GM21619 (cell line): ENCODE measurements at regions not wholly inside any gene's neighbourhood (a gene's known extent, or its start where the extent isn't known, plus 50 kb on each side); places are given as distances from the start of the nearest gene placed in this dataset.
A peak's percentile ranks its signal among the peaks of the same experiment; 100 is the strongest.

Experiments used
- ATAC-seq: cut with Tn5 transposase; IDR thresholded peaks from one replicate; pipeline ENCODE4 v1.9.1; 2021; ENCODE audit not compliant: unreplicated experiment

GRCh38 chr6:95352064-95352795 lies 225.1 kb upstream of the MANEA start:
- no peak for ATAC-seq

DNA sequence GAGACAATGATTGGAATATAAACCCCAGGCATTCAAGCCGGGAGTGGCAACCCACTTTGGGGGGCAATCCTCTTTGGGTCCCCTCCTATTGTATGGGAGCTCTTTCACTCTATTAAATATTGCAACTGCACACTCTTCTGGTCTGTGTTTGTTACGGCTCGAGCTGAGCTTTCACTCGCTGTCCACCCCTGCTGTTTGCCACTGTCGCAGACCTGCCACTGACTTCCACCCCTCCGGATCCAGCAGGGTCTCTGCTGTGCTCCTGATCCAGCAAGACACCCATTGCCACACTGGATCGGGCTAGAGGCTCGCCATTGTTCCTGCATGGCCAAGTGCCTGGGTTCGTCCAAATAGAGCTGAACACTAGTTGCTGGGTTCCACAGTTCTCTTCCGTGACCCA lies 222.8 kb upstream of the MANEA start:
- ATAC-seq = no peak

DNA sequence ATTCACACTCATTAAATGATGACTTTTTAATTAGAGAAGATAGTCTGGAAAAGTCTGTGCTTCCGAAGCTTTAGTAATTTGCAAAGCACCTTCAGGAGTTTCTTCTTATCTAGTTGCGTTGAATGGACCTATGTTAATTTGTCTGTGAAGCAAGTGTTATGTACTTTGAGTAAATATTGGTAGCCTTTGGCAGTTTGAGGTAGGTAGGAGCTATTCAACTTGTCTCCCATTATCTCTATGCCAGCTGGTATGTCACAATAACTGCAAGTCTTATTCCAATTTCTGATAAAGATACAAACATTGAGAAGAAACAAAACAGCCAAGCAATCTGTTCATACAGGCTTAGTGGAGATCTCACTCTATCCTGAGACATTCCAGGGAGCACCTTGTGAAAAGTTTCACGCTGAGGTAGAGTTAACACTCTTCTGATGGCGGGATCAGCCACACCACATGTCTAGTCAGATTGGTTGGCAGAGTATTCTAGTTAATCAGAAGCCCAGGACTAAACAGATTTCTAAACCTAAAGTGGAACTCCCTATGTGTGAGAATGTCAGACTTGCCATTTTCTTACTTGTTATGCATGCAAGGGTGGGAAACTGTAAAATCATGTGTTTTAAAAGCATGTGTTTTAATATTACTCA lies 219.8 kb upstream of the MANEA start:
- no peak for ATAC-seq

DNA sequence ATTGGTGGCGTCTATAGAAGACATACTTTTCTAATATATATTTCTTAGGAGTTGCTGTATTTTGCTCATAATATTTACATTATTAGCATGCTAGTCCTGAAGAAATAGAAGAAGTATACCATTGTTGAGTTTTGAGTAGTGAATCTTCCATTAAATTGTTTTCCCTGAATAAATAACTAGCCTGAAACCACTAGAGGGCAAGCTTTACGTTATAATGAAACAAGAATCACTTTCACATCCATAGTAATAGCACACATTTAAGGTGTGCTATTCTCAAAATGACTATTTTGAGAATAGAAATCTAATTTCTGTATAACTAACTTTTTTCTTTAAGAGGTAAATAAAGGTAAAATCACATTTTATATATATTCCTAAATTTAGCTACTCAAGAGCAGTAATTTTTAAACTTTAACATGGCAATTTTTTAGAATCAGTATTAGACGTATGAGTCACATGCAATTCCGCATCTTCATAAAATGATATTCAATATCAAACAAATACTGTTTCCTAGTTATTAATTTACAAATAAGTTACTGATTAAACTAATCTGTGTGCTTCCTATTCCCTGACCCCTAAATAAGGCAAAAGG lies 213.2 kb upstream of the MANEA start:
- ATAC-seq = peak; percentile 85

- ATAC-seq = no peak
These were observed 211.9 kb upstream of the MANEA start for GRCh38 chr6:95365454-95365853.

GRCh38 chr6:95366414-95366813 lies 210.9 kb upstream of the MANEA start:
- ATAC-seq = no peak

- no peak for ATAC-seq
These were observed 193.5 kb upstream of the MANEA start for GRCh38 chr6:95383878-95384277.

DNA sequence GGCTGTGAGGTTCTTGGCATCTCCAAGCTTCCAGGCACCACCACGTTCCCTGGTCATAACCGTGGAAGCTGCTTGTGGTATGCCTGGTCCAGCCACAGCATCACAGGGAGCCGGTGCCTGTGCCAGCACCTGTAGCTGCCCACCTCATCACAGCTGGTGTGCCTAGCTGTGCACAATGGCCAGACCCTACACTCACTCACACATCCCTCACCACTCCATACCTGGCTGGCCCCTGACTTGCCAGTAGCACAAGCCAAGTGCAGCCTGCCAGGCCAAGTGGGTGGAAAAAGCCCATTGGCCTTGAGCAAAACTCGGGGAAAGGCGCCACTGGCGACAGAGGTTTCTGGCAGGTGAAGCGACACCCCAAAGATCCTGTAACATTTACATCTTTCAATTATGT lies 192.3 kb upstream of the MANEA start:
- no peak for ATAC-seq

GRCh38 chr6:95387845-95388244 lies 189.5 kb upstream of the MANEA start:
- no peak for ATAC-seq

DNA sequence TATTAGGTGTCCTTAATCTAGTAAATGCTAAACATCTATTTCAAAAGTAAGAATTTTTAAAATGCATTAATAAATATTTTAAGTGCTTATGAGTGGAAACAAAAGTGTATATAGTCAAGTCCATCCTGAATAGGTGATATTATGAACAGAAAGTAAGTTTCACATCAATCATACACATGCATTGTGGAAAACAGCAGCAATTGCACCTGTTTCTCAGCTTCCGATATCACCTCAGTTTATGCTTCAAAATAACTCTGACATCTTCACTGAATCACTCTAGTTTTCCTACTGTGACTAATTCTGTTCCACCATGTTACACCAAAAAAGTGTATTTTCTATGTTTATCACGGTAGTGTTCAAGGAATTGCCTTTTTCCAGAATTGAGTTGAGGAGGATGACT lies 172.6 kb upstream of the MANEA start:
- ATAC-seq = no peak

DNA sequence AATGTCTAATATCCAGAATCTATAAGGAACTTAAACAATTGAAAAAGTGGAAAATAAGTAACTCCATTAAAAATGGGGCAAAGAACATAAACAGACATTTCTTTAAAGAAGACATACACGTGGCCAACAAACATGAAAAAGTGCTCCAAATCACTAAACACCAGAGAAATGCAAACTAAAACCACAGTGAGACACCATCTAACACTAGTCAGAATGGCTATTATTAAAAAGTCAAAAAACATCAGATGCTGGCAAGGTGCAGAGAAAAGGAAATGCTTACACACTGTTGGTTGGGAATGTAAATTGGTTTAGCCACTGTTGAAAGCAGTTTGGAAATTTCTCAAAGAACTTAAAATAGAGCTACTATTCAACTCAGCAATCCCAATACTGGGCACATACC lies 169.2 kb upstream of the MANEA start:
- ATAC-seq = no peak

- ATAC-seq = no peak
These were observed 167.2 kb upstream of the MANEA start for GRCh38 chr6:95410168-95410567.

- ATAC-seq = no peak
These were observed 163.5 kb upstream of the MANEA start for GRCh38 chr6:95413789-95414188.

DNA sequence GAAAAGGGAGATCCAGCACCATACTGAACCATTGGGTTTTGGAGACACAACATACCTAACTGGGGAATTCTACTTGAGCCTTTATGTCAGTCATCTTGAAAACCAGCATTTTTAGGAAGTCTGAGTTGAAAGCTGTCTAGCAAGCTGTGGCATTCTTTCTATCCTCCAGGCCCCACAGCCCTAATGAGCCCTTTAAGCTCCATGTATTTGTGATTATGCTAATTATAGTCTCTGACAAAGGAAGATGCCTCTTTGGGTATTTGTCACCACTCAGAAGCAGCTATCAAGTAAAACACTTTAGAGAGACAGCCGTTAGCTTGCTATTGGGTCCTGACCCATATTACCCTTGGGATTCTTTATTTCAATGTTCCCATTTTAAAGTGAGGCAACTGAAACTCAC lies 159.5 kb upstream of the MANEA start:
- no peak for ATAC-seq

DNA sequence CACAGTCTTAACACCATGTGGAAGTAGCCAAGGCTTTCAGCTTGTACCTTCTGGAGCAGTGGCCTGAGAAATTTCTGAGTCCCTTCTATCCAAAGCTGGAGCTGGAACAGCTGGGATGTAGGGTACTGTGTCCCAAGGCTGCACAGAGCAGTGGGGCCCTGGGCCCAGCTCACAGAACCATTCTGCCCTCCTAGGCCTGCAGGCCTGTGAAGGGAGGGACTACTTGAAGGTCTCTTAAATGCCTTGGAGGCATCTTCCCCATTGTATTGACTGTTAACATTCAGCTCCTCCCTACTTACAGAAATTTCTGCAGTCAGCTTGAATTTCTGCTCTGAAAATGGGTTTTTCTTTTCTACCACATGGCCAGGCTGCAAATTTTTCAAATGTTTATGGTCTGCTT lies 156.5 kb upstream of the MANEA start:
- no peak for ATAC-seq

DNA sequence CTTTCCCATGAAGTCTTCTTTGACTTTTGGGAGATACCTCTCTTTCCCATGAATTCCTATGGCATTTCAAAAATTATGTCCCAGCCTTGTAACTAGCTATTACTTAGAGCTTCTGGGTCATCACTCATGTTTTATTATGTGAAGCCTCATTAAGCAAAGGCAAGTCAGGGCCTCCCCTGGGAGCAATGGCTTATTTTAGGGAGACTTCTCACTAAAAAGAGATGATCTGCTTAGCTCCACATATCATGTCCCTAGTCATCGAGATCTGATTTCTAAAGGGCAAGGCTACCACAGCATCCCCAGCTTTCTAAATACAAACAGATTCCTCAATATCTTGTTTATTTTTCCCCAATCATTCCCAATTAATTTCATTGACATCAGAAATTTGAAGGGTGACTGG lies 154.0 kb upstream of the MANEA start:
- ATAC-seq = no peak

DNA sequence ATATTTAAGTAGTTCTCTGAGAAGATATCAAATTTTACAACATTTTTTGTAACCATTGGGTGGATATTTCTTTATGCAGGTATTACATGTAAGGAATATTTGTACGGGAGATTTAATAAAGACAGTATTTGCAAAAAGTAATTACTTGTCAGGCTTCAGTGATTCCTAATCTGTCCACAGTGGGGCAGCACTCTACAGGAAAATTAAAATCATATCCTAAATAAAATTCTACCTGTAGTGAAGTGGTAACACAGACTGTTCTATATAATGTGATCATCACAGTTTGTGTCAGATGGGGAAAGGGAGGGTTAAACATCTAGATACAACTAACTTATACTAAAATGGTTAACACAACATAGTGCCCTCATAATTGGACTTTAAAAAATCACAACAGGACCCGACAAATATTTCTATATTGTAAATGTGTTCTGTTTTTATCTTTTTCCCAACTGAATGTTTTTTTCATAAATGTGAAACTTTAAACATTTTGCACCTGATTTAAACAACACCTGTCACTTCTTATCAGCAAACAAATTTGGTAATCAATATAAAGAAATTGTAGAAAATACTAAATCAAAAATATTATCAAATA lies 145.6 kb upstream of the MANEA start:
- ATAC-seq = no peak

- no peak for ATAC-seq
These were observed 137.6 kb upstream of the MANEA start for GRCh38 chr6:95439741-95440140.

DNA sequence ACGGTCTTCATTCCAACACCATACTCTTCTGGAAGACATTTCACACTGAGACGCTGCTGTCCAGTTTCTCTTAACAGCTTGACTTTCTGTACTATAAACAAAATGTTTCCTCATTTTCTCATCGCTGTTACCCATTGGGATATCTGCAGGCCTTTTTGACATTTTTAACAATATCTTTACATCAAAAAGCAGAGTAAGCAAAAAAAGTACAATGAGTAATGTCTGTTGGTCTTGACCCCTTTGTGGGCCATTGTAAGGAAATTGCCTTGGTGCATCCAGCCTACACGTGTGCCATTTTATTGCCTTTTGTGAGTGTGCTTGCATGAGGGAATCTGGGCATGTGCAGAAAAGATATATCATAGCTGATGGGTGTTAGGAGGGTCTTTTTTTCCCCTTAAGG lies 129.1 kb upstream of the MANEA start:
- ATAC-seq = no peak

DNA sequence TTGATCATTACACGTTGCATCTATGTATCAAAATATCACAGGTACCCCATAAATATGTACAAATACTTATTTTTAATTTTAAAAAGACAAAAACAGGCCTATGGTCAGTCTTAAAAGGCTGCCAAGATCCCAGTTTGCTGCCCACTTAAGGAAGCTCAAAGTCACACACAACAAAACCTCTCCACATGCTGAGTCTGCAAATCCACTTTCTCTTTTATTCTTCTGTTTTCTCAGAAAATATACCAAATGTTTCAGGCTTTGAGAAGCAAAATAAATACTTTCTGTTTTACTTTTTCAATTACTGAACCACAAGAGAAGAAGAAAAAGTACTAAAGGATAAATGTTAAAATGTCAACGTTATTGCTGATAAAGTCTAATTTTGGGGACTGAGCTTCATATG lies 107.8 kb upstream of the MANEA start:
- ATAC-seq = no peak

DNA sequence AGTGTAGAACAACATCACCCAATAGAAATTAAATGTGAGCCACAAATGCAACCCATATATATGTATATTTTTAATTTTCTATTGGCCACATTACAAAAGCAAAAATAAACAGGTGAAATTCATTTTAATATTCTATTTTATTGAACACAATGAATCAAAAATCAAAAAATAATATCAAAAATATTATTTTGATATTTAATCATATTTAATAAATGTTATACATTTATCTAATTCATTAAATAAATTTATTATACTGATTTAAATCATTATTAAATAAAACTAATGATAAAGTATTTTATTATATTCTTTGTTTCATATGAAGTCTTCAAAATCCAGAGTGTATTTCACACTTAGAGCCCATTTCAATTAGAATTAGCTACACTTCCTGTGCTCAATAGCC lies 98.4 kb upstream of the MANEA start:
- no peak for ATAC-seq

GRCh38 chr6:95487817-95488216 lies 89.5 kb upstream of the MANEA start:
- ATAC-seq = no peak
